GM23338 (cell line): ENCODE measurements at regions not wholly inside any gene's neighbourhood (a gene's known extent, or its start where the extent isn't known, plus 50 kb on each side); places are given as distances from the start of the nearest gene placed in this dataset.

ENCODE experiments used
- CREB1 ChIP-seq: fragments of 250-450 bp; sonication (Bioruptor Pico); IDR thresholded peaks from 2 replicates; pipeline ENCODE4 v1.5.0; 2020; ENCODE audit warnings: low read depth, mild to moderate bottlenecking, moderate library complexity
- ETS1 ChIP-seq: IDR thresholded peaks from 2 replicates; pipeline ENCODE4 v1.6.1; 2016; ENCODE audit warnings: antibody characterized with exemption
- EZH2 ChIP-seq: fragments of 200-600 bp; sonication (generic); IDR thresholded peaks from one replicate; pipeline ENCODE4 v1.8.0; 2017; ENCODE audit warnings: antibody characterized with exemption, mild to moderate bottlenecking, low read depth; ENCODE audit not compliant: unreplicated experiment
- EZH2phosphoT487 ChIP-seq: fragments of 200-600 bp; sonication (generic); IDR thresholded peaks from one replicate; pipeline ENCODE4 v1.8.1; 2018; ENCODE audit warnings: antibody characterized with exemption; ENCODE audit not compliant: unreplicated experiment
- JUNB ChIP-seq: IDR thresholded peaks from one replicate; pipeline ENCODE4 v1.6.1; 2016; ENCODE audit warnings: antibody characterized with exemption; ENCODE audit not compliant: unreplicated experiment
- POLR2AphosphoS5 ChIP-seq: IDR thresholded peaks from 2 replicates; pipeline ENCODE4 v1.6.1; 2016; ENCODE audit warnings: antibody characterized with exemption, low read depth
- ZNF114 ChIP-seq: fragments of 250-450 bp; sonication (Bioruptor Pico); IDR thresholded peaks from 2 replicates; pipeline ENCODE4 v1.5.0; 2020; ENCODE audit warnings: mild to moderate bottlenecking, moderate library complexity
- ZNF331 ChIP-seq: fragments of 250-450 bp; sonication (Bioruptor Pico); IDR thresholded peaks from 2 replicates; pipeline ENCODE4 v1.5.0; 2020; ENCODE audit warnings: low read depth, mild to moderate bottlenecking, moderate library complexity
- ZNF462 ChIP-seq: fragments of 250-450 bp; sonication (Bioruptor Pico); IDR thresholded peaks from 2 replicates; pipeline ENCODE4 v1.5.0; 2020; ENCODE audit warnings: mild to moderate bottlenecking, moderate library complexity
- TF ChIP-seq, protein P1 (sequence below): IDR thresholded peaks from one replicate; pipeline ENCODE4 v1.6.1; 2018; ENCODE audit warnings: antibody characterized with exemption; ENCODE audit not compliant: unreplicated experiment
- TF ChIP-seq, protein P2 (sequence below), 2 experiments: fragments of 200-600 bp in 1 of 2; sonication (generic) in 1 of 2; conservative IDR thresholded peaks; 2 replicates each; pipeline versions ENCODE4 v1.5.1 to v1.6.1; 2016 to 2017; ENCODE audit warnings: antibody characterized with exemption in 2 of 2, low read depth in 2 of 2, mild to moderate bottlenecking in 2 of 2, moderate library complexity in 1 of 2

- TF ChIP-seq EZH2 (no peak), EZH2phosphoT487 (no peak), JUNB (no peak), POLR2AphosphoS5 (no peak), CREB1 (CRISPR knock-in tag) (no peak), ETS1 (no peak), ZNF114 (no peak), ZNF331 (CRISPR knock-in tag) (no peak), ZNF462 (CRISPR knock-in tag) (no peak)
- TF ChIP-seq, protein P1, sequence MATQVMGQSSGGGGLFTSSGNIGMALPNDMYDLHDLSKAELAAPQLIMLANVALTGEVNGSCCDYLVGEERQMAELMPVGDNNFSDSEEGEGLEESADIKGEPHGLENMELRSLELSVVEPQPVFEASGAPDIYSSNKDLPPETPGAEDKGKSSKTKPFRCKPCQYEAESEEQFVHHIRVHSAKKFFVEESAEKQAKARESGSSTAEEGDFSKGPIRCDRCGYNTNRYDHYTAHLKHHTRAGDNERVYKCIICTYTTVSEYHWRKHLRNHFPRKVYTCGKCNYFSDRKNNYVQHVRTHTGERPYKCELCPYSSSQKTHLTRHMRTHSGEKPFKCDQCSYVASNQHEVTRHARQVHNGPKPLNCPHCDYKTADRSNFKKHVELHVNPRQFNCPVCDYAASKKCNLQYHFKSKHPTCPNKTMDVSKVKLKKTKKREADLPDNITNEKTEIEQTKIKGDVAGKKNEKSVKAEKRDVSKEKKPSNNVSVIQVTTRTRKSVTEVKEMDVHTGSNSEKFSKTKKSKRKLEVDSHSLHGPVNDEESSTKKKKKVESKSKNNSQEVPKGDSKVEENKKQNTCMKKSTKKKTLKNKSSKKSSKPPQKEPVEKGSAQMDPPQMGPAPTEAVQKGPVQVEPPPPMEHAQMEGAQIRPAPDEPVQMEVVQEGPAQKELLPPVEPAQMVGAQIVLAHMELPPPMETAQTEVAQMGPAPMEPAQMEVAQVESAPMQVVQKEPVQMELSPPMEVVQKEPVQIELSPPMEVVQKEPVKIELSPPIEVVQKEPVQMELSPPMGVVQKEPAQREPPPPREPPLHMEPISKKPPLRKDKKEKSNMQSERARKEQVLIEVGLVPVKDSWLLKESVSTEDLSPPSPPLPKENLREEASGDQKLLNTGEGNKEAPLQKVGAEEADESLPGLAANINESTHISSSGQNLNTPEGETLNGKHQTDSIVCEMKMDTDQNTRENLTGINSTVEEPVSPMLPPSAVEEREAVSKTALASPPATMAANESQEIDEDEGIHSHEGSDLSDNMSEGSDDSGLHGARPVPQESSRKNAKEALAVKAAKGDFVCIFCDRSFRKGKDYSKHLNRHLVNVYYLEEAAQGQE = no peak
- TF ChIP-seq, protein P2, sequence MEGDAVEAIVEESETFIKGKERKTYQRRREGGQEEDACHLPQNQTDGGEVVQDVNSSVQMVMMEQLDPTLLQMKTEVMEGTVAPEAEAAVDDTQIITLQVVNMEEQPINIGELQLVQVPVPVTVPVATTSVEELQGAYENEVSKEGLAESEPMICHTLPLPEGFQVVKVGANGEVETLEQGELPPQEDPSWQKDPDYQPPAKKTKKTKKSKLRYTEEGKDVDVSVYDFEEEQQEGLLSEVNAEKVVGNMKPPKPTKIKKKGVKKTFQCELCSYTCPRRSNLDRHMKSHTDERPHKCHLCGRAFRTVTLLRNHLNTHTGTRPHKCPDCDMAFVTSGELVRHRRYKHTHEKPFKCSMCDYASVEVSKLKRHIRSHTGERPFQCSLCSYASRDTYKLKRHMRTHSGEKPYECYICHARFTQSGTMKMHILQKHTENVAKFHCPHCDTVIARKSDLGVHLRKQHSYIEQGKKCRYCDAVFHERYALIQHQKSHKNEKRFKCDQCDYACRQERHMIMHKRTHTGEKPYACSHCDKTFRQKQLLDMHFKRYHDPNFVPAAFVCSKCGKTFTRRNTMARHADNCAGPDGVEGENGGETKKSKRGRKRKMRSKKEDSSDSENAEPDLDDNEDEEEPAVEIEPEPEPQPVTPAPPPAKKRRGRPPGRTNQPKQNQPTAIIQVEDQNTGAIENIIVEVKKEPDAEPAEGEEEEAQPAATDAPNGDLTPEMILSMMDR (conservative IDR thresholded peaks at IDR 0.05; ENCODE audit: low read depth in 2 of 2) = no peak
These were observed 614.9 kb downstream of the SLC16A7 start for GRCh38 chr12:60210756-60211155.
